Left lung (tissue), 4 donors: ENCODE measurements at regions not wholly inside any gene's neighbourhood (a gene's known extent, or its start where the extent isn't known, plus 50 kb on each side); places are given as distances from the start of the nearest gene placed in this dataset.

Experiments
- ATAC-seq: fragments of 200-7000 bp; cut with Tn5 transposase; one replicate; pipeline ENCODE4 v1.9.1; 2020; ENCODE audit warnings: moderate library complexity
- DNase-seq, 4 donors: peaks; one replicate each; pipeline ENCODE4 v3.0.0-alpha.2; 2013 to 2020
- H3K27ac ChIP-seq, 2 donors: fragments of 200-600 bp; sonication (generic) in 1 of 2; one replicate each; pipeline versions ENCODE4 v1.5.0 to v1.8.0; 2020 to 2021
- H3K27me3 ChIP-seq, 2 donors: fragments of 200-600 bp; sonication (generic) in 1 of 2; one replicate each; pipeline versions ENCODE4 v1.5.0 to v1.8.0; 2020 to 2021
- H3K36me3 ChIP-seq, 2 donors: fragments of 200-600 bp; sonication (generic) in 1 of 2; one replicate each; pipeline versions ENCODE4 v1.5.0 to v1.8.0; 2020 to 2021
- H3K4me1 ChIP-seq, 2 donors: fragments of 200-600 bp; one replicate each; pipeline ENCODE4 v1.8.0; 2021
- H3K4me3 ChIP-seq, 2 donors: fragments of 200-600 bp; sonication (generic) in 1 of 2; one replicate each; pipeline versions ENCODE4 v1.5.0 to v1.8.0; 2020 to 2021; ENCODE audit warnings: mild to moderate bottlenecking in 1 of 2
- H3K9me3 ChIP-seq, 2 donors: fragments of 200-600 bp; sonication (generic) in 1 of 2; one replicate each; pipeline versions ENCODE4 v1.5.0 to v1.8.0; 2020 to 2021
- intact Hi-C, 2 donors: fragments of 100-400 bp; cut with DNase I; formaldehyde crosslinking; loops; one replicate each; pipeline versions ENCODE4 v1.11.2 to v1.14.2; 2022
- TF ChIP-seq, protein P1 (sequence below), 2 donors: fragments of 200-600 bp; sonication (generic) in 1 of 2; IDR thresholded peaks; one replicate each; pipeline versions ENCODE4 v1.5.0 to v1.8.0; 2021; ENCODE audit warnings: antibody characterized with exemption in 2 of 2
- donor health status: DM: no; HTN: yes; CAD: no.
- donor health status: DM: no; HTN: no; CAD: no.

DNA sequence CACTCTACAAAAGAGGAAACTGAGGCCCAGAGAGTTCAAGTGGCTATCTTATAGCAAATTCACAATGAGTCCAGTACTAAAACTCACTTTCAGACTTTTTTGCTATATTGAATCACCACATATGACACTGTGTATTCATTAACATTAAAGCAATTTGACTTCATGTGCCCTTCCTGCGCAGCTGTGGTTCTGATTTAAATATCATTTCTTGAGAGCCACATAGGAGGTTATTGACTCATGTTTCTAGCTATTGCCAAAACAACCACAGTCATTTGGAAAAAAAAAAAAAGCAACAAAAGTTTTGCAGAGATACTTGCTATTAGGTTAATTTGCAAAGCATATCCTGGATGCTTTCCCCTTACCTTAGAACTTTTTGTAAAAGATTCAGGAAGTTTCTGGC is 341.2 kb downstream of the PIK3C3 start:
- Histone ChIP-seq H3K9me3 (no peaks in the 10 kb centered on the region), H3K27ac (no peak overlapping the region), H3K27me3 (no peaks in the 10 kb centered on the region), H3K36me3 (no peaks in the 10 kb centered on the region), H3K4me1 (no peaks in the 10 kb centered on the region), H3K4me3 (no peak overlapping the region)
- ATAC-seq (no peak), DNase-seq (no peak)
- TF ChIP-seq, protein P1, sequence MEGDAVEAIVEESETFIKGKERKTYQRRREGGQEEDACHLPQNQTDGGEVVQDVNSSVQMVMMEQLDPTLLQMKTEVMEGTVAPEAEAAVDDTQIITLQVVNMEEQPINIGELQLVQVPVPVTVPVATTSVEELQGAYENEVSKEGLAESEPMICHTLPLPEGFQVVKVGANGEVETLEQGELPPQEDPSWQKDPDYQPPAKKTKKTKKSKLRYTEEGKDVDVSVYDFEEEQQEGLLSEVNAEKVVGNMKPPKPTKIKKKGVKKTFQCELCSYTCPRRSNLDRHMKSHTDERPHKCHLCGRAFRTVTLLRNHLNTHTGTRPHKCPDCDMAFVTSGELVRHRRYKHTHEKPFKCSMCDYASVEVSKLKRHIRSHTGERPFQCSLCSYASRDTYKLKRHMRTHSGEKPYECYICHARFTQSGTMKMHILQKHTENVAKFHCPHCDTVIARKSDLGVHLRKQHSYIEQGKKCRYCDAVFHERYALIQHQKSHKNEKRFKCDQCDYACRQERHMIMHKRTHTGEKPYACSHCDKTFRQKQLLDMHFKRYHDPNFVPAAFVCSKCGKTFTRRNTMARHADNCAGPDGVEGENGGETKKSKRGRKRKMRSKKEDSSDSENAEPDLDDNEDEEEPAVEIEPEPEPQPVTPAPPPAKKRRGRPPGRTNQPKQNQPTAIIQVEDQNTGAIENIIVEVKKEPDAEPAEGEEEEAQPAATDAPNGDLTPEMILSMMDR (IDR thresholded peaks at IDR 0.05) = no peak
- intact Hi-C loops = no loop called here

DNA sequence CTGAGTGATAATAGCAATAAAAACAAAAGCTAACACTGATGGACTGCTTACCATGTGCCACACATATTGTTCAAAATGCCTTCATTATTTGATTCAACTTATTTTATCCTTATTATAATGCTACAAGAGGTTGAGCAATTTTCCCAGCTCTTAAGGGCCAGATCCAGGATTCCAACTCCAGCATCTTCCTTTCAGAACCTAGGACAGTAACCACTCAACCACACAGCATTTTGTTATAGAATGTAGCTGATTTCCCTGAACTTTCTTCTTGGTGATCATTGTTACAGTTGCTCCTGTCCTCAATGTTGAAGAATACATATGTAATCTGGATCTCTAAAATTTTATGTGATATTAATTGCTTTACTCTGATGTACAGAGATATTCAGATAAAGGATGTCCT is 341.7 kb downstream of the PIK3C3 start:
- DNase-seq = no peak
- no peaks in the 10 kb centered on the region for H3K27me3 ChIP-seq
- H3K27ac ChIP-seq = no peak overlapping the region
- no peak for ATAC-seq
- no peaks in the 10 kb centered on the region for H3K36me3 ChIP-seq
- H3K4me3 ChIP-seq = no peak overlapping the region
- intact Hi-C loops = no loop called here
- TF ChIP-seq, protein P1 (IDR thresholded peaks at IDR 0.05) = no peak
- no peaks in the 10 kb centered on the region for H3K4me1 ChIP-seq
- no peaks in the 10 kb centered on the region for H3K9me3 ChIP-seq

DNA sequence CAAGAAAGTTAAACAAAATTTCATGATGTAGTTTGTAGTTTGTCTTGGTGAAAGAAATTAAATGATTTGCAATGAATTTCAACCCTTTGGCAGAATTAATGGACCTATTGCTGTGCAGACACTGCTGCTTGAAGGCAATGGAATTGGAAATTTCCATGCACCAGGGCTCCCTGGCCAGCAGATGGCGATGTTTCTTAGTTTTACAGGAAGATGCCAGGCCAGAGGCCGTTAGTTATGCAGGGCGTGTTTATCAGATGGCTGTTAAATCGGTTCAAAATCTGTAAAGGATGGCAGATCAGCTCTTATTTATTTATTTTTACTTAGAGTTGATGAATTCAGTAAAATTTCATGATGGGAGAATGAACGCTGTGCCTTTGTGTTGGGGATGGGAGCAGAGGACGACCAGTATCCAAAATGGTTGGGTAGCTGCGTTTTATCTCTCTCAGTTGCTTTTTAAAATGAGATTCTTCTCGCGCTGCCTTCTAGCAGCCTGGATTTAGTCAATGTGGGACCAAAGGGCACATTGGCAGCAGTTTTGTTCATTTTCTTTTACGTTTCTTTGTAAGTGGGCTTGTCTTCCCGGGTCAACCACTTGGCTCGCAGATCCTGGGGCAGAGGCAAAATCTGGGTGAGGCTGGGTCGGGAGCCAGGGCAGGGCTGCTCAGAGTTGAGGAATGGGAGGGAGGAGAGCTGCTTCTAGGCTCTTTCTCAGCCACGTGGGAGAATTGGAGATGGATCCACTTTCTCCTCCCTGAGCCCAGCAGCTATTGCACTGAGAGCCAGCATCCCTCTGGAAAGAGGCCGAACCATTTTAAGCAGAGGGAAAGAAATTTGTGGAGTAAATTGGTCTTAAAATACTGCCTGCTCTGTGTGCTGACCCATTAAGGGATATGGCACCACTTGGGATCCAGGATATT is 344.0 kb downstream of the PIK3C3 start:
- no peaks in the 10 kb centered on the region for H3K9me3 ChIP-seq
- H3K4me1 ChIP-seq = no peaks in the 10 kb centered on the region
- H3K27me3 ChIP-seq = no peaks in the 10 kb centered on the region
- ATAC-seq (peak; percentile 94), DNase-seq (peak; percentile 38 to 71 (median 47))
- no peaks in the 10 kb centered on the region for H3K36me3 ChIP-seq
- intact Hi-C loops = no loop called here
- TF ChIP-seq, protein P1 (IDR thresholded peaks at IDR 0.05) = peak; percentile 82 to 91
- H3K4me3 ChIP-seq = no peak overlapping the region
- no peak overlapping the region for H3K27ac ChIP-seq

DNA sequence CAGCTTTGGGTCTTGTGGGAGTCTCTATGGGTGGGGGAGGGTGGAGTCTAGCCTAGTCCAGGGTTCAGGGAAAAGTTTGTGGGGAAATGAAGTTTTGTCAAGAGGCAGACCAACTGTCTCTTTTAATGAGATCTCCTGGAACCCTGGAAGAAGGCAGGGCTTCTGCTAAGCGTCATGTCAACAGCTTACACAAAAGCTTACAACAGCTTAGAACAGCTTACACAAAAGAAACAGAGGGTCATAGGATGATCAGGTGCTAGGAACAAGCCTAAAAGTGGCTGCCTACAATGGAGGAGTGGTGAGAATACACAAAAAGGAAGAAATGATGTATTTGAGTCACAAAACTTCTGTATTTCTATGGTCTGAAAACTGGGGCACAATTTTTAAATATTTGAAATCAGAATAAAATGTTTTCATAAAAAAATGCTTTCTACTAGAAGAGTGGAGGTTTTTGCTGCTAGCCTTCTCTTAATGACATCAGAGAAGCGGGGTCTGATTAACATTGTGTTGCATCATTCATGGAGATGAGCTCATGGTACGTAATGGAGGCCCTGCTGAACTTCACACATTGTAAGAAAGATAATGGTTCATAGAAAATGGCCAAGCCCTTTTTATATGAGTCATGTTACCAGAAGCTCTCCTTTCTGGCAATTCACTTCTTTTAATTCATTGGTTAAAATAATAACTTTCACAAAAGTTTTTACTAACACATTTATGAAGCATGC is 351.0 kb downstream of the PIK3C3 start:
- DNase-seq = no peak
- TF ChIP-seq, protein P1 (IDR thresholded peaks at IDR 0.05) = no peak
- Histone ChIP-seq H3K27me3 (no peaks in the 10 kb centered on the region), H3K4me1 (no peaks in the 10 kb centered on the region), H3K36me3 (no peaks in the 10 kb centered on the region), H3K27ac (no peak overlapping the region), H3K4me3 (no peak overlapping the region), H3K9me3 (no peaks in the 10 kb centered on the region)
- ATAC-seq = no peak
- intact Hi-C loops = no loop called here

DNA sequence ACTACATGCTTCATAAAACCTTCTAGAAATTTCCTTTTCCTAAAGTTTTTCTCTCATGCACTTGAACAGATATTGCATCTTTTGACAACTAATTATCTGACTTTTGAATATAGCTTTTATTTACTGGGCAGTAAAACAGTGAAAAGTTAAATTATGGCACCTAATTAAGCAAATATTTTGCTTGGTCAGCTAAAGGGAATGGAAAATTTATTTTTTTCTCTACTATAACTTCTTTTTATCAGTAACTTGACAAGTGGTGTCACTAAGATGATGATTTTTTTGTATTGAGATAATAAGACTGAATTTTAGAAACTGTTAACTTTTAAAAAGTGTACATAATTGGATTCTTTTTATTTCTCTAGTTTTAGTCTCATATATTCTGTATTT is 351.6 kb downstream of the PIK3C3 start:
- intact Hi-C loops = no loop called here
- TF ChIP-seq, protein P1 (IDR thresholded peaks at IDR 0.05) = no peak
- ATAC-seq = no peak

More for the DNA sequence above, 351.6 kb downstream of the PIK3C3 start:
- DNase-seq = no peak
- H3K9me3 ChIP-seq = no peaks in the 10 kb centered on the region
- H3K27me3 ChIP-seq = no peaks in the 10 kb centered on the region
- H3K4me3 ChIP-seq = no peak overlapping the region
- H3K36me3 ChIP-seq = no peaks in the 10 kb centered on the region
- no peaks in the 10 kb centered on the region for H3K4me1 ChIP-seq
- H3K27ac ChIP-seq = no peak overlapping the region
